Cerebellar nuclear complex (tissue), 1 donor: ENCODE measurements at regions not wholly inside any gene's neighbourhood (a gene's known extent, or its start where the extent isn't known, plus 50 kb on each side); places are given as distances from the start of the nearest gene placed in this dataset.
A peak's percentile ranks its signal among the peaks of the same experiment; 100 is the strongest.
"Not testable (repeated sequence)": the region's sequence is repeated elsewhere in the genome, so short reads cannot be mapped to it uniquely, and the experiment has no call there.

Source experiments
- DNase-seq, 2 experiments: peaks; one replicate each; lab custom pipeline; 2025; lab: John Stamatoyannopoulos, UW

DNA sequence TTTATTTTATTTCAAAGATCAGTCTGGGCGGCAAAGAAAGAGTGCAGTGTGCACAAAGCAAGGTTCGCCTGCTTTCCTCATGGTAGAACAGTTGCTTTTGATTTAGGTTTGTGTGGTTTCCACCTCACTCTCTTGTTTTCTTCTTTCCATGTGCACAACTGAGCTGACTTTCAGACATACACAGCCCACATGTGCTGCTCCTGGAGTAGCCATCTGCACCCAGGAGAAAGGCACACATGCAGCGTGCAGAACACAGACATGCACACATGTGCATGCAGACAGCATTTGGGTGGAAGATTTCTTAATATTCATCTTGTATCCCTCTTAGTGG, 302.1 kb downstream of the FZD1 start:
- DNase-seq: no peak

GRCh38 chr7:91567081-91568012, 303.1 kb downstream of the FZD1 start:
- peak in 1 of 2 experiments; percentile 39 for DNase-seq

GRCh38 chr7:91568138-91568537, 303.9 kb downstream of the FZD1 start:
- DNase-seq: no peak

DNA sequence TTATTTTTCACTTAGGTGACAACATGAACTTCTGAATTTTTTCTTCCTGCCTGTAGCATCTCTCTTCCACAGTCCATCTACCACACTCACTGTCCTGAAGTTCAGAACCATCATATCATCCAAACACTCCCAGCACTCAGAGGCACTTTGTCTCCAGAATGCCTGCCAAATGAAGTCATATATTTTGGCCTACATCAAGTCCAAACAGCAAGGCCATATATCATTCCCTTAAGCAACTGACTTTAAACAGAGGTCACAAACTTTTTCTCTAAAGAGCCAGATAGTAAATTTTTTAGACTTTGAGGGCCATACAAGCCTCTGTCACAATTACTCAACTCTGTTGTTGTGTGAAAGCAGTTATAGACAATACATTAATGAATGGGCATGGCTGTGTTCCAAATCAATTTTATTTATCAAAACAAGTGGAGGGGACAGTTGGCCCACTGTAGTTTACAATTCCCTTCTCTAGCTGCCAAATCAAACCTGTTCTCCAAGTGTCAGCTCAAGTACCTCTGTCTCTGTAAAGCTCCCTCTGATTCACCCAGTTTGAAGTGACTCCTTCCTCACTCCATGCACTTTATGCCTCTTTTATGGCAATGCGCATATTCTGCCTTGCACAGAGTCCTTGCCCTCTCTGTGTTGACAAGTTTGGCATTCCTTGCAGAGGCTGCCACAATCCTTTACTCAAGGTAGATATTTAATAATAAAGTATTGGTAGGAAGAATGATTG, 305.7 kb downstream of the FZD1 start:
- DNase-seq: no peak

- no peak for DNase-seq
These were observed 306.3 kb downstream of the FZD1 start for GRCh38 chr7:91570560-91570959.

GRCh38 chr7:91571601-91572000, 307.4 kb downstream of the FZD1 start:
- no peak for DNase-seq

- DNase-seq: no peak
These were observed 307.1 kb downstream of the MTERF1 start for GRCh38 chr7:91573405-91573804.

DNA sequence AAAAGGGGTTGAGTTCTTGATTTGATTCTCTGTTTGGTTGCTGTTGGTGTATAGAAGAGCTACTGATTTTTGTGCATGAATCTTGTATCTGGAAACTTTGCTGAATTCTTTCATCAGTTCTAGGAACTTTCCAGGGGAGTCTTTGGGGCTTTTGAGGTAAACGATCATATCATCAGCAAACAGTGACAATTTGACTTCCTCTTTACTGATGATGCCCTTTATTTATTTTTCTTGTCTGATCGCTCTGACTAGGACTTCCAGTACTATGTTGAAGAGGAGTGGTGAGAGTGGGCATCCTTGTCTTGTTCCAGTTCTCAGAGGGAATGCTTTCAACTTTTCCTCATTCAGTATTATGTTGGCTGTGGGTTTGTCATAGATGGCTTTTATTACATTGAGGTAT, 304.0 kb downstream of the MTERF1 start:
- DNase-seq: not testable (repeated sequence)

DNA sequence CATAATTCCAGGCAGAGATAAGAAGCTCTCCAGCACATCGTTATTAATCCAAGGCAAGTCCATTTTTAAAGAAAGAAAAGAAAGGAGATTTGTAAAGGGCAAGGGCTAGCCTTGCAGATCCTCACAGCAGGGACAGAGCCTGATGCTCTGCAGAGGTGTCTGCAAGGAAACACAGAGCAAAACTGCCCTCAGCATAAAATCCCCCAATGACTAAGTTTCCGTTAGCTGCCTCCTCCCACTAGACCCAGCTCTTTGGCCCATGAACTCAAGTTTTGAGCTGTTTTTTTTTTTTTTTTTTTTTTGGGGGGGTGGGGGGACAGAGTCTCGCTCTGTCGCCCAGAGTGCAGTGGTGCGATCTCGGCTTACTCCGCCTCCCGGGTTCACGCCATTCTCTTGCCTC, 300.7 kb downstream of the MTERF1 start:
- DNase-seq: no peak

DNA sequence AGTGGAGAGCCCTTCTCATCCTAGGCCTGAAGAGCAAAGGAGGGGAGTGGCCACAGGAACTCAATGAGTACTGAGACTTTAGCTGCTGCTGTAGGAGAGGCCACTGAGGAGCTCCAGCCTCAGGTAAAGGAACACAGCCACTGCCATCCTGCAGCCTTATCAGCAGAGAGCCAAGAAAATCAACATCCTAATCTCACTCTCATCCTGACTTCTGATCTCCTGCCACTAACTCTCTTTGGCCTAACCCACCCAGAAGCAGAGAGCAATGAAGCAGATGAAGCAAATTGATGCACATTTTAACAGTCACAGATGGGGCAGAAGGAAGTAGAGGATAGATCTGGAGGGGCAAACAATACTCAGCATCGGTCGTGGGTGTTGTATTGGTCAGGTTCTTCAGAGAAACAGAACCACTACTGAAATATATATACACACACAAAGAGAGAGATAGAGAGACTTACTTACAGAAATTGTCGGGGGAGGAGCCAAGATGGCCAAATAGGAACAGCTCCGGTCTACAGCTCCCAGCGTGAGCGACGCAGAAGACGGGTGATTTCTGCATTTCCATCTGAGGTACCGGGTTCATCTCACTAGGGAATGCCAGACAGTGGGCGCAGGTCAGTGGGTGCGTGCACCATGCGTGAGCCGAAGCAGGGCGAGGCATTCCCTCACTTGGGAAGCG, 297.6 kb downstream of the MTERF1 start:
- DNase-seq: no peak

GRCh38 chr7:91596287-91596686, 284.2 kb downstream of the MTERF1 start:
- no peak for DNase-seq

DNA sequence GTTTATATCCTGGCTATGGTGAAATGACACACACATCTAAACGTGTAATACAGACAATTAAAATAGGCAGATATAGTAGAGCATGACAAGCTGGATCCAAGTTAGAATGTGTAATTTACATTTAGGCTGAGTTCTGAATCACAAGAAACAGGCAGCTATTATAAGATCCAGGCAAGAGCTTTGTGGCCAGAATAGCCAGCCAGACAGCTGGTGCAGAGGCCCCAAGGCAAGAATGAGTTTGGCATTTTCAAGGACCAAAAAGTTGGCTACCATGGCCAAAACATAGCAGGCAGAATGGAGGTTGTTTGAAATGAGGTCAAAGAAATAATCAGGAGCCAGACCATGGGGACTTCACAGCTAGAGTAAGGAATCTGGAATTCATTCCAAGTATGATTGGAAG, 281.7 kb downstream of the MTERF1 start:
- DNase-seq: no peak

DNA sequence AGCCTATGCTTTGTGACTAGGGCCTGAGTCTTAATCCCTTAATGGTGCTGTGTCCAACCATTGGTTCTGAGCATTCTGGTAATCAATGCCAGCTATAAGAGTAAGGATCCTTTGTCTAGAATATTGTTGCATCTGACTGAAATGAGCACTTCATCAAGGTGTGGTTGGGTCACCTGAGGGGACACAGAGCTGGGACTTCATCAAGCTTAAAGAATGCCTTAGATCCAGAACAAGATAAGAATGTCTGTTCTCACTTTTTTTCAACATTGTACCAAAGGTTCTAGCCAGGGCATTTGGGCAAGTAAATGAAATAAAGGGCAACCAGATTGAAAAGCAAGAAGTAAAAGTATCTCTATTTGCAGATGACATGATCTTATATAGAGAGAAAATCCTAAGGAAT, 280.4 kb downstream of the MTERF1 start:
- no peak for DNase-seq

DNA sequence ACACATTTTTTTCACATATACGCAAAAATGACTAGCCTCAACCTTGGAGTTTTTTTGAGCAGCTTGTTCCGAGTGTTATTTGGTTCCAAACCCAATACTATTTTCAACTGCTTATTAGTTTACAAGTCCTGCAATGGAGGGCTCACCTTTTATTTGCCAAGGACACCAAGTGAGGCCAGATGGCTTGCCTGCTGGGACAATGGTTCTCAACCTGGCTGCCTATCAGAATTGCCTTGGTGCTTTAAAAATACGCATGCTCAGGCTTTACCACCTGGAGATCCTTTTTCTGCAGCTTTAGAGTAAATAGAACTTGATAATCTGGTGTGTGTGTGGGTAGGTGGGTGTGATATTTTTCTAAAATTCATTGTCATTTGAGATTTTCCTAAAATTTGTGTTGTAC, 276.8 kb downstream of the MTERF1 start:
- peak; percentile 78 to 95 for DNase-seq

DNA sequence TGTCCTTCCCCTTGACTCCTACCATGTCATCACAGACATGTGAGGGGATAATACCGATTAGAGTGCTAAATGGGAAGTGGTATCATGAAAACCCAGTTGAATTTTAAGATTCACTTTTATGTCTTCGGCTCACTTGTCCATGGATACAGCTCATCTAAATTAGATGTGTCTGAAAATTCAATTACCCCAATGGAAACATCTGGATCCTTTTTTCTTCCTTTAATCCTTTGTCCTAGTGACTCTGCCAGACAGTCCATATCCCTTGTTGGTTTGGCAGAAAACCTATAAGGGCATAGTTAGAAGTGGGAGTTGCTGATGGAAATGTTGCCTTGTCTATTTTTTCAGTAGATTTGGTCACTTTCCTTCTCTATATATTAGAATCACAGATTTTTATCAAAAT, 271.9 kb downstream of the MTERF1 start:
- no peak for DNase-seq

DNA sequence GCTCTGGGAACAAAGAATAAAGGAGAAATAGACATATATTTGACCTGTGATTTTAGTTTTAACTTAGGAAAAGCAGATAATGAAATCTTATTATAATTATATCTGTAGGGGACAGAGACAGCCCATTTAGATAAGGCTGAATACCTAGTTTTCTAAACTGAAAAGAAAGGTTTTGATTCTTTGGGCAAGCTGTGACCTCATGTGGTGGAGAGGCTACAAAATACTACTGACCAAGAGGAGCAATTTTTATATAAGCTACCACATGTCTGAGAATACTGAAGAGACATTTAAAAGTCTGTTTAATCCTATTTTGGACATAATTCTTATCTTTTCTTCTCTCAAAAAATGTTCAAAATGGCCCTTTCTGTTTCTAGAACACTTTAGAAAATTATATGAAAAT, 271.0 kb downstream of the MTERF1 start:
- DNase-seq: no peak

DNA sequence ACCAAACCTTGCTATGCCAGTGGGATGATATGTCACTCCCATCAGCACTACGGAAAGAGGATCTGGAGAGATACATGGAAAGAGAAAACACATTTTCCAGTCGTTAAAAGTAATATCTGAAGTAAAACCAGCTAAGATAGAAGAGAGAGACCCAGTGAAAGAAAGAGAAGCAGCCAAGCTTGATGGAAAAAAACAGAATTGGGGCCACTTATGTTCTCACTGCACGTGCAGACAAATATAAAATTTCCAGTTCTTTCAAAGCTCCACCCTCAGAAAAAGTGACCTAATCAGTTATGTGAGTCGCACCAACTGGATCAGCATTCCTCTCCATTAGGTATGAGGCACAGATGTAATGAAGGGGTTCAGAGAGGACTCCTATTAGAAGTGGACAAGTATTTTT, 266.1 kb downstream of the MTERF1 start:
- DNase-seq: no peak

DNA sequence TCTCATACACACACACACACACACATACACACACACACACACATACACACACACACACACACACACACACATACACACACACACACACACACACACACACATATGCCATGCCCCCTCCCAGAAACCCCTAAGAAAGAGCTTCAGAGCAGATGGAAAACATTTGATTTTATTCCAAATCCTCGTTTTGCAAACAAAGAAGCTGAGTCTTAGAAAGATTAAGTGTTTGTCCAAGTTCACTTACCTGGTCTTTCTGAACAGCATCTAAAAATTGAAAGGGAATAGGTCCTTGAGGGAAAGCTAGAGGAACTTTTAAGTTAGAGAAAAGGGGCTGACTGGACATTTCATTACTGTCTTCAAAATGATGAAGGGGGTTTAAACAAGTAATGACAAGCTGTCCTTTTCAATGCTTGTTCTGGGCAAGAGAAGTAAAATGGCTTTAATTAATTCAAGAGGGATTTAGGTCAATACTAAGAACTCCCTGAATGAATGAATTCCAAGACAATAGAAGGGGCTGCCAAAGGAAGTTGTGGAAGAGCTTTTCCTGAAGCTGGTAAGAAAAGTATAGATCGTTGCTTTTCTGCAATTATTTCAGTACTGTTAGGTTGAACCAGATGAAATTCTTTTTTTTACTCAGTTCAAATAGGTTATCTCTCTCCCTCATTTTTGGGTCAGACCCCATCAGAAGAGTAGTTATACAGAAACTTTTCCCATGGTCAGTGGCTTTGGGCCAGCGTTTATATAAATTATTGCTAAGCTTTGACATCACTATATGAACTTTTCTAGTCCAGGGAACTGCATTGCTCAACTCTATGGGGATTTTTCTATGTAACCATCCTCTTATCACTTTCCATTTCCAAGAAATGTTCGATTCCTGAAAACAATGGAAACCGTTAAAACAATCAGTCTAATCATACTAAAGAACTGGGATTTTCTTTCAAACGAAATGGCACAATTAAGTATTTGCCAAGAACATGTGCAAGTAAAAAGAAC, 261.4 kb downstream of the MTERF1 start:
- DNase-seq: no peak

DNA sequence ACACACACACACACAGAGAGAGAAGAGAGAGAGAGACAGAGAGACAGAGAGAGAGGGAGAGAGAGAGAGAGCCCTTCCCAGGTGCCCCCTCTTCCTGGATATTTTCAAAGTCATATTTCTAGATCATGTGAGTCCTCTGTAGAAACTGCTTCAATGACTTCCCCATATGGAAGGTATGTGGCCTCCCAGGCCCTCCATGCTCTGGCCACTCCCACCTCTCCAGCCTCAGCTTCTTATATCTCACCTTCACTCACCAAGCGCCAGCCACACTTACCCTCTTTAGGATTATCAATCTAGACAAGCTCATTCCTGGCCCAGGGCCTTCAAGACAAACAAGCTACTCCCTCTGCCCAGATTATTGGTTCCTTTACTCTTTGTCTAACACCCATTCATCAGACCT, 259.7 kb downstream of the MTERF1 start:
- DNase-seq: no peak

- DNase-seq: not testable (repeated sequence)
These were observed 253.2 kb downstream of the MTERF1 start for GRCh38 chr7:91627324-91627723.

DNA sequence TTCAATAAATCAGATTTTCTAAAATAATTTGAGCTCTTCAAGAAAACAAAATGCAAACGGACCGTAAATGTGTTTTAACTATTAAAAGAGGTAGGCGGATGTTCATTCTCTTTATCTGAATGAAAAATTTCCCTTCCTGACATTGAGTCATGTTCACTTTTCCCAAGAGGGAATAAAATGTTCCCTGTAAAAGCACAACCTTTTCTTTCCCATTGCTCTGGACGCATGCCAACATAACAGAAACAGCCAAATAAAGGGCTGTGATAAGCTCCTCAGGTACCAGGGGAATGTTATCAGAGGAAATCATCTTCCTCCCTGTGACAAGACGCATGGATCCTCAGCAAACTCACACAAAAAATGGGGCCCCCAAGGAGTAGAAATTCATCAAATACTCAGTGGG, 251.8 kb downstream of the MTERF1 start:
- peak in 1 of 2 experiments; percentile 46 for DNase-seq
